CD14-positive monocyte (primary cell): ENCODE measurements at regions not wholly inside any gene's neighbourhood (a gene's known extent, or its start where the extent isn't known, plus 50 kb on each side); places are given as distances from the start of the nearest gene placed in this dataset.

Experiments
- DNase-seq, 3 donors: peaks; one replicate each; pipeline ENCODE4 v3.0.0-alpha.2; 2011 to 2022
- H2AFZ ChIP-seq: 2 replicates; pipeline ENCODE4 v1.6.0; 2012; ENCODE audit warnings: mild to moderate bottlenecking, low read depth, low read length, inconsistent platforms; ENCODE audit not compliant: insufficient read depth, poor library complexity, severe bottlenecking
- H3K27ac ChIP-seq, 2 donors: 1 replicate in 1 of 2; 2 replicates in 1 of 2; pipeline ENCODE4 v1.5.1; 2012 to 2013; ENCODE audit warnings: low read length in 2 of 2, control low read depth in 1 of 2, inconsistent platforms in 1 of 2, low read depth in 1 of 2, mild to moderate bottlenecking in 1 of 2
- H3K27me3 ChIP-seq, 2 donors: one replicate each; pipeline versions ENCODE4 v1.6.0 to v1.6.1; 2011 to 2013; ENCODE audit warnings: low read length in 2 of 2; ENCODE audit not compliant: control insufficient read depth in 2 of 2, insufficient read depth in 2 of 2
- H3K36me3 ChIP-seq, 2 donors: replicated peaks in 1 of 2; 1 replicate in 1 of 2; 2 replicates in 1 of 2; pipeline versions ENCODE4 v1.5.1 to v1.6.1; 2012 to 2013; ENCODE audit warnings: low read length in 2 of 2, control low read depth in 1 of 2, inconsistent platforms in 1 of 2, mild to moderate bottlenecking in 1 of 2; ENCODE audit not compliant: insufficient read depth in 2 of 2, control insufficient read depth in 1 of 2
- H3K4me1 ChIP-seq, 2 donors: 1 replicate in 1 of 2; 2 replicates in 1 of 2; pipeline versions ENCODE4 v1.5.1 to v1.6.1; 2012 to 2013; ENCODE audit warnings: low read length in 2 of 2, control low read depth in 1 of 2, inconsistent platforms in 1 of 2, mild to moderate bottlenecking in 1 of 2, moderate library complexity in 1 of 2; ENCODE audit not compliant: insufficient read depth in 2 of 2, control insufficient read depth in 1 of 2
- H3K4me2 ChIP-seq: replicated peaks from 2 replicates; pipeline ENCODE3; 2012; ENCODE audit warnings: low read length, moderate library complexity, mild to moderate bottlenecking; ENCODE audit not compliant: poor library complexity, severe bottlenecking; ENCODE audit errors: extremely low read depth
- H3K4me3 ChIP-seq, 3 experiments: fragments of 200-600 bp in 1 of 3; sonication (generic) in 1 of 3; replicated peaks in 1 of 3; 1 replicate in 2 of 3; 2 replicates in 1 of 3; pipeline ENCODE4 v1.5.1; 2011 to 2013; ENCODE audit warnings: low read length in 3 of 3, mild to moderate bottlenecking in 3 of 3, control low read depth in 2 of 3, low read depth in 2 of 3, inconsistent platforms in 1 of 3, moderate library complexity in 1 of 3
- H3K79me2 ChIP-seq: 2 replicates; pipeline ENCODE4 v1.6.0; 2012; ENCODE audit warnings: mild to moderate bottlenecking, control low read depth, inconsistent platforms, low read length, moderate library complexity; ENCODE audit not compliant: insufficient read depth
- H3K9ac ChIP-seq: 2 replicates; pipeline ENCODE4 v1.6.0; 2017; ENCODE audit warnings: low read length, mild to moderate bottlenecking; ENCODE audit not compliant: insufficient read depth, poor library complexity, severe bottlenecking
- H3K9me3 ChIP-seq, 2 donors: replicated peaks in 1 of 2; 1 replicate in 1 of 2; 2 replicates in 1 of 2; pipeline versions ENCODE4 v1.5.1 to v1.6.1; 2012 to 2013; ENCODE audit warnings: low read length in 2 of 2, control low read depth in 1 of 2; ENCODE audit not compliant: control insufficient read depth in 1 of 2, insufficient read depth in 1 of 2
- H4K20me1 ChIP-seq: 2 replicates; pipeline ENCODE4 v1.6.0; 2012; ENCODE audit warnings: mild to moderate bottlenecking, low read length, control low read depth, moderate library complexity; ENCODE audit not compliant: insufficient read depth
- H3K27ac Mint-ChIP-seq, 7 donors: one replicate each; pipeline ENCODE4 v1.8.0; 2020; ENCODE audit warnings: mild to moderate bottlenecking in 7 of 7, mixed read lengths in 7 of 7, moderate library complexity in 6 of 7, inconsistent platforms in 2 of 7
- H3K27me3 Mint-ChIP-seq, 3 donors: one replicate each; pipeline ENCODE4 v1.8.0; 2021 to 2022; ENCODE audit warnings: low read depth in 3 of 3, mild to moderate bottlenecking in 3 of 3, mixed read lengths in 3 of 3, moderate library complexity in 3 of 3, inconsistent platforms in 1 of 3
- H3K36me3 Mint-ChIP-seq, 2 donors: one replicate each; pipeline ENCODE4 v1.8.0; 2020; ENCODE audit warnings: mixed read lengths in 2 of 2, inconsistent platforms in 1 of 2, mild to moderate bottlenecking in 1 of 2
- H3K4me1 Mint-ChIP-seq: one replicate; pipeline ENCODE4 v1.8.0; 2020; ENCODE audit warnings: mild to moderate bottlenecking, mixed read lengths
- H3K4me3 Mint-ChIP-seq, 2 donors: one replicate each; pipeline ENCODE4 v1.8.0; 2020; ENCODE audit warnings: mild to moderate bottlenecking in 2 of 2, mixed read lengths in 2 of 2, moderate library complexity in 1 of 2
- H3K9me3 Mint-ChIP-seq, 7 donors: one replicate each; pipeline ENCODE4 v1.8.0; 2020 to 2022; ENCODE audit warnings: mixed read lengths in 7 of 7, mild to moderate bottlenecking in 6 of 7, moderate library complexity in 6 of 7, inconsistent platforms in 2 of 7
- WGBS: methylation state at CpG from one replicate; pipeline ENCODE4 v1.1.5; 2013; ENCODE audit warnings: missing lambda C conversion rate; ENCODE audit not compliant: insufficient coverage; 5-methylcytosine and 5-hydroxymethylcytosine counted together
- intact Hi-C, 2 donors: fragments of 100-400 bp; cut with micrococcal nuclease; formaldehyde crosslinking; loops; one replicate each; pipeline versions ENCODE4 v1.15.0 to v1.15.1; 2023
- TF ChIP-seq, protein P1 (sequence below): fragments of 200-600 bp; IDR thresholded peaks from one replicate; pipeline ENCODE4 v1.8.0; 2022; ENCODE audit warnings: antibody characterized with exemption, mild to moderate bottlenecking

GRCh38 chr4:144456196-144456595 is 189.8 kb upstream of the HHIP start:
- Mint-ChIP-seq H3K9me3 (peaks cover 0 to 2% (median 0%) of the 10 kb centered on the region in 7 donors), H3K27ac (no peak overlapping the region), H3K4me1 (no peaks in the 10 kb centered on the region), H3K36me3 (no peaks in the 10 kb centered on the region), H3K4me3 (no peak overlapping the region), H3K27me3 (peaks cover 0 to 2% (median 0%) of the 10 kb centered on the region in 3 donors)
- H3K4me1 ChIP-seq, result no peaks in the 10 kb centered on the region
- DNase-seq, result no peak
- no peaks in the 10 kb centered on the region for H4K20me1 ChIP-seq
- no peak overlapping the region for H3K4me3 ChIP-seq
- H3K79me2 ChIP-seq, result no peaks in the 10 kb centered on the region
- H3K9ac ChIP-seq, result no peak overlapping the region
- H3K27me3 ChIP-seq, result no peaks in the 10 kb centered on the region
- H2AFZ ChIP-seq, result no peak overlapping the region
- no peak overlapping the region for H3K4me2 ChIP-seq
- no peak overlapping the region for H3K27ac ChIP-seq
- TF ChIP-seq, protein P1, sequence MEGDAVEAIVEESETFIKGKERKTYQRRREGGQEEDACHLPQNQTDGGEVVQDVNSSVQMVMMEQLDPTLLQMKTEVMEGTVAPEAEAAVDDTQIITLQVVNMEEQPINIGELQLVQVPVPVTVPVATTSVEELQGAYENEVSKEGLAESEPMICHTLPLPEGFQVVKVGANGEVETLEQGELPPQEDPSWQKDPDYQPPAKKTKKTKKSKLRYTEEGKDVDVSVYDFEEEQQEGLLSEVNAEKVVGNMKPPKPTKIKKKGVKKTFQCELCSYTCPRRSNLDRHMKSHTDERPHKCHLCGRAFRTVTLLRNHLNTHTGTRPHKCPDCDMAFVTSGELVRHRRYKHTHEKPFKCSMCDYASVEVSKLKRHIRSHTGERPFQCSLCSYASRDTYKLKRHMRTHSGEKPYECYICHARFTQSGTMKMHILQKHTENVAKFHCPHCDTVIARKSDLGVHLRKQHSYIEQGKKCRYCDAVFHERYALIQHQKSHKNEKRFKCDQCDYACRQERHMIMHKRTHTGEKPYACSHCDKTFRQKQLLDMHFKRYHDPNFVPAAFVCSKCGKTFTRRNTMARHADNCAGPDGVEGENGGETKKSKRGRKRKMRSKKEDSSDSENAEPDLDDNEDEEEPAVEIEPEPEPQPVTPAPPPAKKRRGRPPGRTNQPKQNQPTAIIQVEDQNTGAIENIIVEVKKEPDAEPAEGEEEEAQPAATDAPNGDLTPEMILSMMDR, result no peak
- WGBS, result 83% methylated on average over 2 of the region's 2 CpGs
- no peaks in the 10 kb centered on the region for H3K36me3 ChIP-seq
- no peaks in the 10 kb centered on the region for H3K9me3 ChIP-seq
- intact Hi-C loops, result no loop called here

DNA sequence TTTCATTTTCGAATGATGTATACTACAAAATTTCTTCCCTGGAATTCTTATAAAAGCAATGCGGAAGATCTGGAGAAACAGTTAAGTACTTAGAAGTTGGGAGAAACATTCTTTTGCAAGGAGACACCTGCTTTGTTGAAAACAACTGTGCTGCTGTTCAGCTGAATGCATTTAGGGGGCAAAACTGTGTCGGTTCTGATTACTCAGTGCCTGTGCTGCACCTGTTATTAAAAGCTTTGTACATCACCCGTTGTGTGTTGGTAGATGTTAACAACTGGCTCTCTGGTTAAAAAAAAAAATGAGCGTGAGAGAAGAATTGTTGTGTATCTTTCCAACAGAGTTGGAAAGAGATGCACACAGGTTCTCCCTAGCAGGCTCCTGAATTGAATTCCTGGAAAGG is 184.1 kb upstream of the HHIP start:
- Histone ChIP-seq H3K79me2 (no peaks in the 10 kb centered on the region), H3K9me3 (no peaks in the 10 kb centered on the region), H4K20me1 (no peaks in the 10 kb centered on the region), H3K4me2 (no peak overlapping the region), H3K36me3 (no peaks in the 10 kb centered on the region), H3K9ac (no peak overlapping the region), H2AFZ (no peak overlapping the region), H3K27me3 (no peaks in the 10 kb centered on the region), H3K4me3 (no peak overlapping the region), H3K27ac (no peak overlapping the region), H3K4me1 (no peaks in the 10 kb centered on the region)
- WGBS, result 89% methylated on average over 3 of the region's 5 CpGs
- Mint-ChIP-seq H3K4me1 (no peaks in the 10 kb centered on the region), H3K27me3 (peaks cover 0 to 5% (median 3%) of the 10 kb centered on the region in 3 donors), H3K4me3 (no peak overlapping the region), H3K27ac (no peak overlapping the region), H3K36me3 (no peaks in the 10 kb centered on the region), H3K9me3 (peaks cover 0 to 4% (median 2%) of the 10 kb centered on the region in 7 donors)
- intact Hi-C loops, result no loop called here
- DNase-seq, result no peak
- TF ChIP-seq, protein P1, result no peak
